ENCODE measurements at regions not wholly inside any gene's neighbourhood (a gene's known extent, or its start where the extent isn't known, plus 50 kb on each side); places are given as distances from the start of the nearest gene placed in this dataset.
A peak's percentile ranks its signal among the peaks of the same experiment; 100 is the strongest.
"Not testable (repeated sequence)": the region's sequence is repeated elsewhere in the genome, so short reads cannot be mapped to it uniquely, and the experiment has no call there.

GRCh38 chr12:9323144-9323681 is 115.0 kb upstream of the PZP start:
- ChIA-PET CTCF (no interaction called here), POLR2A (ENCODE audit: unreplicated experiment) (no interaction called here)
- Histone ChIP-seq H2AFZ (no peak overlapping the region), H3K9me3 (ENCODE audit: insufficient read depth, low read depth) (no peaks in the 10 kb centered on the region), H3K27ac (no peak overlapping the region), H3K4me3 (no peak overlapping the region), H3K27me3 (ENCODE audit: insufficient read depth, low read depth) (0 out of 2 replicates have a peak, but pooled peaks cover 5% of the 10 kb centered on the region), H3K79me2 (ENCODE audit: low read depth) (no peaks in the 10 kb centered on the region), H3K4me2 (no peak overlapping the region), H3F3A (ENCODE audit: insufficient read depth, low read depth) (no peaks in the 10 kb centered on the region), H4K20me1 (ENCODE audit: insufficient read depth) (no peaks in the 10 kb centered on the region), H3K4me1 (replicated peaks; ENCODE audit: insufficient read depth) (no peaks in the 10 kb centered on the region), H3K9me2 (ENCODE audit: insufficient read depth) (no peaks in the 10 kb centered on the region), H3K36me3 (ENCODE audit: low read depth) (no peaks in the 10 kb centered on the region)
- TF ChIP-seq CTCF (conservative IDR thresholded peaks at IDR 0.05): no peak
- TF ChIP-seq EZH2 (IDR thresholded peaks at IDR 0.05; ENCODE audit: low read depth): no peak
- no TSS peak for BruUV-seq (replicated peaks)
- no peak for DNase-seq
- intact Hi-C loops (cut with micrococcal nuclease; ENCODE audit: unreplicated experiment): no loop called here

DNA sequence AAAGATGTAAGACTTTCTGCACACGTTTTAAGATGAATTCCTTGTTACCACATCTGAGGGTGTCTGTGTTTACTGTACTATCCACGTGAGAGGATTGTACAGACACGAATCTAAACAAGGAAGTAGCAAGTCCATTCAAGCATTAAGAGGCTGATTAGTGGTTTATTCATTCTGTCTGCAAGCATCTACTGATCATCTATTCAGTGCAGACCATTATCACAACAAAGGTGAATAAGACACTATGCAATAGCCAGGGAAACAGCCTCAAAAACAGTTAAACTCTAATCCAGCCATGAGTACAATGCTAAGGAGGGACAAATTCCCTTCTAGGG is 111.6 kb upstream of the PZP start:
- BruUV-seq (replicated peaks): no TSS peak
- ChIA-PET POLR2A (ENCODE audit: unreplicated experiment) (interaction anchor here (0.6 kb wide), 1 partner anchor 130 kb away, joined by 3 read pairs; no protein-coding TSS in a partner anchor), CTCF (no interaction called here)

GRCh38 chr12:9319044-9319841 is 111.0 kb upstream of the PZP start:
- Histone ChIP-seq H4K20me1 (ENCODE audit: insufficient read depth) (no peaks in the 10 kb centered on the region), H3K27ac (no peak overlapping the region), H3K4me2 (no peak overlapping the region), H3K4me1 (replicated peaks; ENCODE audit: insufficient read depth) (no peaks in the 10 kb centered on the region), H3F3A (ENCODE audit: insufficient read depth, low read depth) (no peaks in the 10 kb centered on the region), H3K4me3 (no peak overlapping the region), H2AFZ (no peak overlapping the region), H3K36me3 (ENCODE audit: low read depth) (no peaks in the 10 kb centered on the region), H3K79me2 (ENCODE audit: low read depth) (no peaks in the 10 kb centered on the region), H3K9me2 (ENCODE audit: insufficient read depth) (no peaks in the 10 kb centered on the region), H3K9me3 (ENCODE audit: insufficient read depth, low read depth) (no peaks in the 10 kb centered on the region), H3K27me3 (ENCODE audit: insufficient read depth, low read depth) (0 out of 2 replicates have a peak, but pooled peaks cover 5% of the 10 kb centered on the region)
- CTCF ChIA-PET: no interaction called here
- DNase-seq: no peak
- intact Hi-C loops (cut with micrococcal nuclease; ENCODE audit: unreplicated experiment): no loop called here
- TF ChIP-seq EZH2 (IDR thresholded peaks at IDR 0.05; ENCODE audit: low read depth): no peak
- no peak for TF ChIP-seq CTCF (conservative IDR thresholded peaks at IDR 0.05)
- BruUV-seq (replicated peaks): no TSS peak
- POLR2A ChIA-PET (ENCODE audit: unreplicated experiment): interaction anchor here (0.6 kb wide), 1 partner anchor 130 kb away, joined by 3 read pairs; no protein-coding TSS in a partner anchor

More for the DNA sequence above, 111.6 kb upstream of the PZP start:
- no peaks in the 10 kb centered on the region for H3K9me3 ChIP-seq (ENCODE audit: insufficient read depth, low read depth)
- no peaks in the 10 kb centered on the region for H3K79me2 ChIP-seq (ENCODE audit: low read depth)
- H4K20me1 ChIP-seq (ENCODE audit: insufficient read depth): no peaks in the 10 kb centered on the region
- no peak overlapping the region for H3K4me3 ChIP-seq
- TF ChIP-seq EZH2 (IDR thresholded peaks at IDR 0.05; ENCODE audit: low read depth) (no peak), CTCF (conservative IDR thresholded peaks at IDR 0.05) (no peak)
- no peaks in the 10 kb centered on the region for H3K9me2 ChIP-seq (ENCODE audit: insufficient read depth)
- H3K36me3 ChIP-seq (ENCODE audit: low read depth): no peaks in the 10 kb centered on the region
- intact Hi-C loops (cut with micrococcal nuclease; ENCODE audit: unreplicated experiment): no loop called here
- H2AFZ ChIP-seq: no peak overlapping the region
- no peaks in the 10 kb centered on the region for H3K4me1 ChIP-seq (replicated peaks; ENCODE audit: insufficient read depth)
- H3K4me2 ChIP-seq: no peak overlapping the region
- peak in 1 of 2 experiments; percentile 52 for DNase-seq
- 0 out of 2 replicates have a peak, but pooled peaks cover 5% of the 10 kb centered on the region for H3K27me3 ChIP-seq (ENCODE audit: insufficient read depth, low read depth)
- H3F3A ChIP-seq (ENCODE audit: insufficient read depth, low read depth): no peaks in the 10 kb centered on the region
- H3K27ac ChIP-seq: no peak overlapping the region

DNA sequence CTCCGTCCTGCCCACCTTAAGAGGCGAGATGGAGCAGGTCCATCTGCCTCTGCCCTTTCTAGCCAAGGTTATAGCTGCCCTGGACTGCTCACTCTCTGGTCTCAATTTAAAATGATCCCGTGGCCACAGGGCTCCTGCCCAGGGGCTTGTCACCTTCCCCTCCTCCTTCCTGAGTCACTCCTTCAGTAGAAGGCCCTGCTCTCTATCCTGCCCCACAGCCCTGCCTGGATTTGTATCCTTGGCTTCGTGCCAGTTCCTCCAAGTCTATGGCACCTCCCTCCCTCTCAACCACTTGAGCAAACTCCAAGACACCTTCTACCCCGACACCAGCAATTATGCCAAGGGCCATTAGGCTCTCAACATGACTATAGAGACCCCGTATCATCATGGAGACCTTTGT is 105.3 kb upstream of the PZP start:
- peak in 1 of 2 experiments; percentile 76 for DNase-seq
- H3K4me1 ChIP-seq (replicated peaks; ENCODE audit: insufficient read depth); H3K9me3 ChIP-seq (ENCODE audit: insufficient read depth, low read depth); intact Hi-C loops (cut with micrococcal nuclease; ENCODE audit: unreplicated experiment); H3K36me3 ChIP-seq (ENCODE audit: low read depth); H4K20me1 ChIP-seq (ENCODE audit: insufficient read depth); H3K27ac ChIP-seq; H3F3A ChIP-seq (ENCODE audit: insufficient read depth, low read depth); H3K9me2 ChIP-seq (ENCODE audit: insufficient read depth); H3K27me3 ChIP-seq (ENCODE audit: insufficient read depth, low read depth); H3K79me2 ChIP-seq (ENCODE audit: low read depth); H3K4me3 ChIP-seq; H2AFZ ChIP-seq; POLR2A ChIA-PET (ENCODE audit: unreplicated experiment); H3K4me2 ChIP-seq; CTCF ChIA-PET: not testable (repeated sequence)
- TSS peak; percentile 19 for BruUV-seq (replicated peaks)
